Endodermal cell (in vitro differentiated cells): ENCODE measurements at regions not wholly inside any gene's neighbourhood (a gene's known extent, or its start where the extent isn't known, plus 50 kb on each side); places are given as distances from the start of the nearest gene placed in this dataset.

Experiments used
- DNase-seq: peaks from one replicate; pipeline ENCODE4 v3.0.0-alpha.2; 2017
- H3K27ac ChIP-seq: 2 replicates; pipeline ENCODE4 v1.5.1; 2013; ENCODE audit warnings: mild to moderate bottlenecking, low read depth, low read length, moderate library complexity
- H3K27me3 ChIP-seq: 2 replicates; pipeline ENCODE4 v1.6.1; 2013; ENCODE audit warnings: mild to moderate bottlenecking, low read length, moderate library complexity; ENCODE audit not compliant: insufficient read depth, control insufficient read depth, poor library complexity, severe bottlenecking
- H3K36me3 ChIP-seq: 2 replicates; pipeline ENCODE4 v1.7.0; 2013; ENCODE audit warnings: mild to moderate bottlenecking, low read length, moderate library complexity; ENCODE audit not compliant: control insufficient read depth, insufficient read depth
- H3K4me1 ChIP-seq: one replicate; pipeline ENCODE4 v1.7.0; 2013; ENCODE audit warnings: low read length; ENCODE audit not compliant: control insufficient read depth, insufficient read depth
- H3K4me3 ChIP-seq: 2 replicates; pipeline ENCODE4 v1.5.1; 2013; ENCODE audit warnings: mild to moderate bottlenecking, low read length, moderate library complexity
- H3K9ac ChIP-seq: 2 replicates; pipeline ENCODE4 v1.6.1; 2013; ENCODE audit warnings: mild to moderate bottlenecking, low read length, moderate library complexity; ENCODE audit not compliant: poor library complexity, severe bottlenecking; ENCODE audit errors: extremely low read depth
- H3K9me3 ChIP-seq: 2 replicates; pipeline ENCODE4 v1.6.1; 2013; ENCODE audit warnings: mild to moderate bottlenecking, low read length, moderate library complexity; ENCODE audit not compliant: control insufficient read depth
- H3K27ac Mint-ChIP-seq: 2 replicates; pipeline ENCODE4 v1.8.0; 2020; ENCODE audit warnings: mixed read lengths
- H3K27me3 Mint-ChIP-seq: 2 replicates; pipeline ENCODE4 v1.8.0; 2021; ENCODE audit warnings: mild to moderate bottlenecking, mixed read lengths; ENCODE audit not compliant: insufficient read depth
- H3K36me3 Mint-ChIP-seq: 2 replicates; pipeline ENCODE4 v1.8.0; 2020; ENCODE audit warnings: low read depth, mixed read lengths
- H3K4me1 Mint-ChIP-seq: 2 replicates; pipeline ENCODE4 v1.8.0; 2020; ENCODE audit warnings: mixed read lengths
- H3K4me3 Mint-ChIP-seq: 2 replicates; pipeline ENCODE4 v1.8.0; 2020; ENCODE audit warnings: mild to moderate bottlenecking, moderate library complexity, mixed read lengths
- H3K9me3 Mint-ChIP-seq: 2 replicates; pipeline ENCODE4 v1.8.0; 2020; ENCODE audit warnings: mild to moderate bottlenecking, mixed read lengths
- WGBS, 2 experiments: methylation state at CpG; one replicate each; pipeline versions ENCODE4 v1.1.5 to v1.1.7; 2013; ENCODE audit warnings: missing lambda C conversion rate in 2 of 2, mixed read lengths in 1 of 2; ENCODE audit not compliant: insufficient coverage in 1 of 2, insufficient read length in 1 of 2; 5-methylcytosine and 5-hydroxymethylcytosine counted together
- TF ChIP-seq, protein P1 (sequence below): fragments of 200-600 bp; sonication (generic); conservative IDR thresholded peaks from 2 replicates; pipeline ENCODE4 v1.5.0; 2021; ENCODE audit warnings: antibody characterized with exemption, mild to moderate bottlenecking

DNA sequence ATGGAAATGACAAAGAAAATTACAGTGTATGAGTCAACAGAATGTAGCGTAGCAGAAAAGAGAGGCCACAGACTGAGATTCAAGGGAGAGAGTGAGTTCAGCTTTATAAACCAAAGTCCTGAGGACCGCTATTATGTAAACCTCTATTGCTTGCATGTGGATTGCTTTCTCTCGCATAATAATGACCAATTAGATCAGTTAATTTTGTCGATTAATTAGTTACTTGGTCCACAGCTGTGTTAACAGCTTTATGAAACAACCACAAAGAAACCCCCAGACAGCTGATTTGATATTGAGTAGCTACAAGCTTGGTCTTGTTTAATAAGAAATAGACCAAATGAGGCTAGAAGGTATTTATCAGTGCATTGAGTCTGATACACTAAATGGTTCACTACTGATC lies 291.8 kb upstream of the ERCC4 start:
- Histone ChIP-seq H3K4me3 (no peak overlapping the region), H3K27me3 (no peaks in the 10 kb centered on the region), H3K27ac (no peak overlapping the region), H3K9ac (no peak overlapping the region), H3K9me3 (peaks cover 10% of the 10 kb centered on the region), H3K36me3 (no peaks in the 10 kb centered on the region), H3K4me1 (peaks cover 3% of the 10 kb centered on the region)
- 88 to 92% methylated on average over 3 to 4 of the region's 4 CpGs for WGBS, 2 experiments
- TF ChIP-seq, protein P1, sequence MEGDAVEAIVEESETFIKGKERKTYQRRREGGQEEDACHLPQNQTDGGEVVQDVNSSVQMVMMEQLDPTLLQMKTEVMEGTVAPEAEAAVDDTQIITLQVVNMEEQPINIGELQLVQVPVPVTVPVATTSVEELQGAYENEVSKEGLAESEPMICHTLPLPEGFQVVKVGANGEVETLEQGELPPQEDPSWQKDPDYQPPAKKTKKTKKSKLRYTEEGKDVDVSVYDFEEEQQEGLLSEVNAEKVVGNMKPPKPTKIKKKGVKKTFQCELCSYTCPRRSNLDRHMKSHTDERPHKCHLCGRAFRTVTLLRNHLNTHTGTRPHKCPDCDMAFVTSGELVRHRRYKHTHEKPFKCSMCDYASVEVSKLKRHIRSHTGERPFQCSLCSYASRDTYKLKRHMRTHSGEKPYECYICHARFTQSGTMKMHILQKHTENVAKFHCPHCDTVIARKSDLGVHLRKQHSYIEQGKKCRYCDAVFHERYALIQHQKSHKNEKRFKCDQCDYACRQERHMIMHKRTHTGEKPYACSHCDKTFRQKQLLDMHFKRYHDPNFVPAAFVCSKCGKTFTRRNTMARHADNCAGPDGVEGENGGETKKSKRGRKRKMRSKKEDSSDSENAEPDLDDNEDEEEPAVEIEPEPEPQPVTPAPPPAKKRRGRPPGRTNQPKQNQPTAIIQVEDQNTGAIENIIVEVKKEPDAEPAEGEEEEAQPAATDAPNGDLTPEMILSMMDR = no peak
- H3K4me1 Mint-ChIP-seq = peaks cover 39% of the 10 kb centered on the region
- no peak for DNase-seq
- no peak overlapping the region for H3K4me3 Mint-ChIP-seq
- H3K27me3 Mint-ChIP-seq = no peaks in the 10 kb centered on the region
- no peaks in the 10 kb centered on the region for H3K36me3 Mint-ChIP-seq
- H3K27ac Mint-ChIP-seq = no peak overlapping the region
- peaks cover 3% of the 10 kb centered on the region for H3K9me3 Mint-ChIP-seq

DNA sequence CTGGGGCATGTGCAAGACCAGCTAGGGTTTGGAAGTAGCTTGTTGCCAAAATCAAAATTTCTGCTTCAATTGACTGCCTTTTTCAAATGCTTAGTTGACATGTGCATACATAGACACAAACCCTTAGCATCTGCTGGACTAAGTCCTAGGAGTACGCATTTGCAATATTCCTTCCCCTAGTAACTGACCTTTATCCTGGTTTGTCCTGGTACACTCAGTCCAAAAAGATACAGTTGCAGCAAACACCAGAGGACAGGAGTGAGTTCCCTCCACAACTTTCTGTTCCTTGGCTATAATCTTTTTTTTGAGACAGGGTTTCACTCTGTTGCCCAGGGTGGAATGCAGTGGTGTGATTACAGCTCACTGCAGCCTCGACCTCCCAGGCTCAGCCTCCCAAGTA lies 290.2 kb upstream of the ERCC4 start:
- Histone ChIP-seq H3K9me3 (peaks cover 11% of the 10 kb centered on the region), H3K27me3 (no peaks in the 10 kb centered on the region), H3K36me3 (no peaks in the 10 kb centered on the region), H3K9ac (no peak overlapping the region), H3K27ac (no peak overlapping the region), H3K4me1 (peaks cover 6% of the 10 kb centered on the region), H3K4me3 (no peak overlapping the region)
- no peak for DNase-seq
- Mint-ChIP-seq H3K4me3 (no peak overlapping the region), H3K27me3 (no peaks in the 10 kb centered on the region), H3K9me3 (peaks cover 7% of the 10 kb centered on the region), H3K27ac (no peak overlapping the region), H3K4me1 (peaks cover 48% of the 10 kb centered on the region), H3K36me3 (no peaks in the 10 kb centered on the region)
- 93 to 100% methylated on average over 1 to 2 of the region's 2 CpGs for WGBS, 2 experiments
- TF ChIP-seq, protein P1 = no peak

- Mint-ChIP-seq H3K4me1 (peaks cover 52% of the 10 kb centered on the region), H3K27ac (peak overlapping the region; percentile 39), H3K27me3 (no peaks in the 10 kb centered on the region), H3K9me3 (peaks cover 7% of the 10 kb centered on the region), H3K36me3 (no peaks in the 10 kb centered on the region), H3K4me3 (no peak overlapping the region)
- Histone ChIP-seq H3K36me3 (no peaks in the 10 kb centered on the region), H3K9ac (no peak overlapping the region), H3K9me3 (peaks cover 11% of the 10 kb centered on the region), H3K27ac (no peak overlapping the region), H3K4me3 (peak overlapping the region; percentile 32), H3K27me3 (no peaks in the 10 kb centered on the region), H3K4me1 (peaks cover 6% of the 10 kb centered on the region)
- TF ChIP-seq, protein P1 = no peak
- 86 to 89% methylated on average over 1 to 4 of the region's 5 CpGs for WGBS, 2 experiments
- DNase-seq = no peak
Observed at GRCh38 chr16:13630374-13630773, 289.6 kb upstream of the ERCC4 start.
